Transverse colon (tissue), 4 donors: ENCODE measurements at regions not wholly inside any gene's neighbourhood (a gene's known extent, or its start where the extent isn't known, plus 50 kb on each side); places are given as distances from the start of the nearest gene placed in this dataset.

Experiments used
- DNase-seq: peaks from one replicate; pipeline ENCODE4 v3.0.0-alpha.2; 2019
- H3K27ac ChIP-seq, 4 donors: fragments of 200-600 bp; sonication (generic); 2 replicates each; pipeline ENCODE4 v1.5.1; 2016 to 2018; ENCODE audit warnings: inconsistent platforms in 4 of 4
- H3K27me3 ChIP-seq: fragments of 200-600 bp; sonication (generic); 2 replicates; pipeline ENCODE4 v1.5.1; 2017; ENCODE audit warnings: inconsistent platforms
- H3K36me3 ChIP-seq, 4 donors: fragments of 200-600 bp; sonication (generic); 2 replicates each; pipeline ENCODE4 v1.5.1; 2017 to 2019; ENCODE audit warnings: inconsistent platforms in 4 of 4
- H3K4me1 ChIP-seq, 4 donors: fragments of 200-600 bp; sonication (generic); 2 replicates each; pipeline ENCODE4 v1.5.1; 2017 to 2020; ENCODE audit warnings: inconsistent platforms in 4 of 4
- H3K4me3 ChIP-seq, 4 donors: fragments of 200-600 bp; sonication (generic); 1 replicate in 1 of 4; 2 replicates in 3 of 4; pipeline versions ENCODE4 v1.5.1 to v1.6.1; 2017 to 2019; ENCODE audit warnings: inconsistent platforms in 4 of 4
- H3K9me3 ChIP-seq, 2 donors: fragments of 200-600 bp; sonication (generic); 2 replicates each; pipeline ENCODE4 v1.5.1; 2017 to 2019; ENCODE audit warnings: inconsistent platforms in 2 of 2
- EP300 ChIP-seq: sonication (generic); formaldehyde crosslinking; IDR thresholded peaks from one replicate; pipeline ENCODE4 v1.6.1; 2017; ENCODE audit warnings: antibody characterized with exemption, low read depth
- POLR2A ChIP-seq: fragments of 450-650 bp; IDR thresholded peaks from one replicate; pipeline ENCODE4 v1.6.1; 2016; ENCODE audit warnings: antibody characterized with exemption, mild to moderate bottlenecking, moderate library complexity
- POLR2AphosphoS5 ChIP-seq, 3 donors: sonication (generic); formaldehyde crosslinking; IDR thresholded peaks; one replicate each; pipeline ENCODE4 v1.6.1; 2016; ENCODE audit warnings: antibody characterized with exemption in 3 of 3
- WGBS, 2 donors: methylation state at CpG; one replicate each; pipeline ENCODE4 v1.1.5; 2018; ENCODE audit warnings: low coverage in 1 of 2; 5-methylcytosine and 5-hydroxymethylcytosine counted together
- in situ Hi-C, 4 donors: fragments of 200-750 bp; cut with MboI; loops; one replicate each; pipeline versions ENCODE4 v1.15.0 to v1.15.1; 2017; ENCODE audit warnings: low sequenced_read_pairs in 3 of 4, low pct_ligation_motif_present in 1 of 4, low pct_unique_long_range_greater_than_20kb in 1 of 4
- intact Hi-C: fragments of 100-400 bp; cut with DNase I; formaldehyde crosslinking; loops from one replicate; pipeline ENCODE4 v1.15.1; 2023; ENCODE audit warnings: low total_unique reads
- TF ChIP-seq, protein P1 (sequence below), 5 experiments: fragments of 200-600 bp in 3 of 5; fragments of 450-650 bp in 2 of 5; sonication (generic) in 3 of 5; IDR thresholded peaks; 1 replicate in 2 of 5; 2 replicates in 3 of 5; pipeline ENCODE4 v1.5.1; 2016 to 2017; ENCODE audit warnings: antibody characterized with exemption in 5 of 5, inconsistent platforms in 3 of 5, mild to moderate bottlenecking in 2 of 5, moderate library complexity in 1 of 5

GRCh38 chr4:124104628-124105027 is 607.9 kb downstream of the ANKRD50 start:
- Histone ChIP-seq H3K36me3 (no peaks in the 10 kb centered on the region), H3K9me3 (no peaks in the 10 kb centered on the region), H3K27me3 (no peaks in the 10 kb centered on the region), H3K27ac (no peak overlapping the region), H3K4me3 (no peak overlapping the region), H3K4me1 (no peaks in the 10 kb centered on the region)
- DNase-seq = no peak
- intact Hi-C loops = no loop called here
- TF ChIP-seq EP300 = no peak
- TF ChIP-seq POLR2A = no peak
- TF ChIP-seq, protein P1, sequence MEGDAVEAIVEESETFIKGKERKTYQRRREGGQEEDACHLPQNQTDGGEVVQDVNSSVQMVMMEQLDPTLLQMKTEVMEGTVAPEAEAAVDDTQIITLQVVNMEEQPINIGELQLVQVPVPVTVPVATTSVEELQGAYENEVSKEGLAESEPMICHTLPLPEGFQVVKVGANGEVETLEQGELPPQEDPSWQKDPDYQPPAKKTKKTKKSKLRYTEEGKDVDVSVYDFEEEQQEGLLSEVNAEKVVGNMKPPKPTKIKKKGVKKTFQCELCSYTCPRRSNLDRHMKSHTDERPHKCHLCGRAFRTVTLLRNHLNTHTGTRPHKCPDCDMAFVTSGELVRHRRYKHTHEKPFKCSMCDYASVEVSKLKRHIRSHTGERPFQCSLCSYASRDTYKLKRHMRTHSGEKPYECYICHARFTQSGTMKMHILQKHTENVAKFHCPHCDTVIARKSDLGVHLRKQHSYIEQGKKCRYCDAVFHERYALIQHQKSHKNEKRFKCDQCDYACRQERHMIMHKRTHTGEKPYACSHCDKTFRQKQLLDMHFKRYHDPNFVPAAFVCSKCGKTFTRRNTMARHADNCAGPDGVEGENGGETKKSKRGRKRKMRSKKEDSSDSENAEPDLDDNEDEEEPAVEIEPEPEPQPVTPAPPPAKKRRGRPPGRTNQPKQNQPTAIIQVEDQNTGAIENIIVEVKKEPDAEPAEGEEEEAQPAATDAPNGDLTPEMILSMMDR (IDR thresholded peaks at IDR 0.05) = no peak
- TF ChIP-seq POLR2AphosphoS5 (IDR thresholded peaks at IDR 0.05) = no peak
- in situ Hi-C loops = loop anchor here in 3 of 4 donors (25.0 kb wide), 2 partner anchors 717 to 992 kb away; partner anchors contain the start of gene SPRY1 (in 2 of the 3)
- 76% methylated on average over 3 of the region's 3 CpGs; no CpG with 5 or more reads in 1 of the 2 donors for WGBS, 2 donors

DNA sequence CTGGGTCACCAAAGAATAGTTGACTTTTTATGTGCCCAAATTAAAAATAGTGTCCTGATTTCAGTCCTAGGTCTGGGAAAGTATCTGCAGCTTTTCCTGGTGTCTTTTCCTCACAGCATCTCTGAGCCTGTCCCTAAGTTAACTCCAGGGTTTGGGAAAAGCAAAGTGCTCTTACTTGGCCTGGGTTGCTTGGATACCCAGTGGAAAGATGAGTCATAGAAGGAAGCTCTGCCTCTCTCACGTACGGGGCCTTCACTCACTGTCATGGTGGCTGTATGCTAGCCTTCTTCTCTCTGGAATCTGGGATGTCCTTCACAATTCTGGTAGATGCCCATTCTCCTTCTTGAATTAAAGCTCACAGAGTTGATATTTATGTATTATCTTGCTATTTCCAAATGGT is 607.3 kb downstream of the ANKRD50 start:
- no peaks in the 10 kb centered on the region for H3K36me3 ChIP-seq
- 63% methylated on average over 2 of the region's 2 CpGs; no CpG with 5 or more reads in 1 of the 2 donors for WGBS, 2 donors
- no peaks in the 10 kb centered on the region for H3K9me3 ChIP-seq
- intact Hi-C loops = no loop called here
- H3K27me3 ChIP-seq = no peaks in the 10 kb centered on the region
- DNase-seq = no peak
- no peak overlapping the region for H3K27ac ChIP-seq
- TF ChIP-seq, protein P1 (IDR thresholded peaks at IDR 0.05) = no peak
- TF ChIP-seq POLR2AphosphoS5 (IDR thresholded peaks at IDR 0.05) (no peak), EP300 (no peak), POLR2A (no peak)
- H3K4me3 ChIP-seq = no peak overlapping the region
- no peaks in the 10 kb centered on the region for H3K4me1 ChIP-seq
- in situ Hi-C loops = loop anchor here in 3 of 4 donors (25.0 kb wide), 2 partner anchors 718 to 993 kb away; partner anchors contain the start of gene SPRY1 (in 2 of the 3)

GRCh38 chr4:124111411-124111810 is 601.1 kb downstream of the ANKRD50 start:
- Histone ChIP-seq H3K27me3 (no peaks in the 10 kb centered on the region), H3K4me3 (no peak overlapping the region), H3K27ac (no peak overlapping the region), H3K9me3 (no peaks in the 10 kb centered on the region), H3K36me3 (no peaks in the 10 kb centered on the region), H3K4me1 (no peaks in the 10 kb centered on the region)
- intact Hi-C loops = loop anchor here (10.0 kb wide), 1 partner anchor 717 kb away; the partner anchor contains the start of gene SPRY1
- 33 to 45% methylated on average over 2 of the region's 2 CpGs for WGBS, 2 donors
- no peak for TF ChIP-seq EP300
- TF ChIP-seq, protein P1 (IDR thresholded peaks at IDR 0.05) = no peak
- in situ Hi-C loops = loop anchor here in 3 of 4 donors (25.0 kb wide), 2 partner anchors 724 to 999 kb away; partner anchors contain the start of gene SPRY1 (in 2 of the 3)
- DNase-seq = no peak

GRCh38 chr4:124111922-124112321 is 600.6 kb downstream of the ANKRD50 start:
- Histone ChIP-seq H3K27ac (no peak overlapping the region), H3K27me3 (no peaks in the 10 kb centered on the region), H3K4me1 (no peaks in the 10 kb centered on the region), H3K36me3 (no peaks in the 10 kb centered on the region), H3K4me3 (no peak overlapping the region), H3K9me3 (no peaks in the 10 kb centered on the region)
- no peak for TF ChIP-seq POLR2A
- TF ChIP-seq, protein P1 (IDR thresholded peaks at IDR 0.05) = peak; percentile 38 to 59 (median 46)
- in situ Hi-C loops (loop anchor here in 3 of 4 donors (25.0 kb wide), 2 partner anchors 725 to 1000 kb away; partner anchors contain the start of gene SPRY1 (in 2 of the 3)), intact Hi-C loops (loop anchor here (10.0 kb wide), 1 partner anchor 717 kb away; the partner anchor contains the start of gene SPRY1)
- no peak for DNase-seq
- 41 to 86% methylated on average over 1 to 2 of the region's 2 CpGs for WGBS, 2 donors
